Liver (tissue), 2 donors: ENCODE measurements at regions not wholly inside any gene's neighbourhood (a gene's known extent, or its start where the extent isn't known, plus 50 kb on each side); places are given as distances from the start of the nearest gene placed in this dataset.

Source experiments
- EGR1 ChIP-seq, 2 donors: IDR thresholded peaks; 2 replicates each; pipeline ENCODE4 v1.6.1; 2016 to 2018; ENCODE audit warnings: antibody characterized with exemption in 2 of 2, low read depth in 2 of 2
- REST ChIP-seq: IDR thresholded peaks from 2 replicates; pipeline ENCODE4 v1.6.1; 2016; ENCODE audit warnings: antibody characterized with exemption, mild to moderate bottlenecking
- RXRA ChIP-seq, 2 donors: IDR thresholded peaks; 2 replicates each; pipeline ENCODE4 v1.6.1; 2017 to 2018; ENCODE audit warnings: antibody characterized with exemption in 2 of 2, mild to moderate bottlenecking in 1 of 2
- TAF1 ChIP-seq: conservative IDR thresholded peaks from 2 replicates; pipeline ENCODE4 v1.6.1; 2016; ENCODE audit warnings: antibody characterized with exemption, mild to moderate bottlenecking
- TF ChIP-seq, protein P1 (sequence below): IDR thresholded peaks from 2 replicates; pipeline ENCODE4 v1.6.1; 2016; ENCODE audit warnings: antibody characterized with exemption
- donor health status: healthy.

- TF ChIP-seq REST (no peak), EGR1 (IDR thresholded peaks at IDR 0.05; ENCODE audit: low read depth in 2 of 2) (no peak), RXRA (IDR thresholded peaks at IDR 0.05) (no peak), TAF1 (no peak)
- TF ChIP-seq, protein P1, sequence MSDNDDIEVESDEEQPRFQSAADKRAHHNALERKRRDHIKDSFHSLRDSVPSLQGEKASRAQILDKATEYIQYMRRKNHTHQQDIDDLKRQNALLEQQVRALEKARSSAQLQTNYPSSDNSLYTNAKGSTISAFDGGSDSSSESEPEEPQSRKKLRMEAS, result no peak
Measured at GRCh38 chr12:31850268-31850667, 108.9 kb upstream of the RESF1 start.
